Tibial artery (tissue), 4 donors: ENCODE measurements at regions not wholly inside any gene's neighbourhood (a gene's known extent, or its start where the extent isn't known, plus 50 kb on each side); places are given as distances from the start of the nearest gene placed in this dataset.

ENCODE experiments used
- DNase-seq, 2 donors: peaks; one replicate each; pipeline ENCODE4 v3.0.0-alpha.2; 2019
- H3K27ac ChIP-seq, 2 donors: fragments of 200-600 bp; sonication (generic) in 1 of 2; 1 replicate in 1 of 2; 2 replicates in 1 of 2; pipeline ENCODE4 v1.5.1; 2018 to 2019; ENCODE audit warnings: mild to moderate bottlenecking in 1 of 2
- H3K27me3 ChIP-seq, 2 donors: fragments of 200-600 bp; sonication (generic) in 1 of 2; one replicate each; pipeline versions ENCODE4 v1.5.1 to v1.6.0; 2016 to 2019
- H3K36me3 ChIP-seq, 3 donors: fragments of 200-600 bp; sonication (generic) in 2 of 3; one replicate each; pipeline ENCODE4 v1.5.1; 2016 to 2019; ENCODE audit warnings: mild to moderate bottlenecking in 2 of 3
- H3K4me1 ChIP-seq, 4 donors: fragments of 200-600 bp; sonication (generic) in 2 of 4; 1 replicate in 3 of 4; 2 replicates in 1 of 4; pipeline ENCODE4 v1.5.1; 2016 to 2019
- H3K4me3 ChIP-seq, 2 donors: fragments of 200-600 bp; sonication (generic) in 1 of 2; 1 replicate in 1 of 2; 2 replicates in 1 of 2; pipeline ENCODE4 v1.5.1; 2018 to 2019; ENCODE audit warnings: mild to moderate bottlenecking in 2 of 2
- H3K9me3 ChIP-seq, 3 donors: fragments of 200-600 bp; sonication (generic) in 1 of 3; one replicate each; pipeline ENCODE4 v1.5.1; 2016 to 2019
- intact Hi-C: fragments of 100-400 bp; cut with DNase I; formaldehyde crosslinking; loops from one replicate; pipeline ENCODE4 v1.15.0; 2023; ENCODE audit warnings: low total_unique reads
- TF ChIP-seq, protein P1 (sequence below), 2 experiments: fragments of 200-600 bp in 1 of 2; fragments of 450-650 bp in 1 of 2; IDR thresholded peaks; one replicate each; pipeline ENCODE4 v1.5.1; 2017 to 2019; ENCODE audit warnings: antibody characterized with exemption in 2 of 2, mild to moderate bottlenecking in 1 of 2, moderate library complexity in 1 of 2

DNA sequence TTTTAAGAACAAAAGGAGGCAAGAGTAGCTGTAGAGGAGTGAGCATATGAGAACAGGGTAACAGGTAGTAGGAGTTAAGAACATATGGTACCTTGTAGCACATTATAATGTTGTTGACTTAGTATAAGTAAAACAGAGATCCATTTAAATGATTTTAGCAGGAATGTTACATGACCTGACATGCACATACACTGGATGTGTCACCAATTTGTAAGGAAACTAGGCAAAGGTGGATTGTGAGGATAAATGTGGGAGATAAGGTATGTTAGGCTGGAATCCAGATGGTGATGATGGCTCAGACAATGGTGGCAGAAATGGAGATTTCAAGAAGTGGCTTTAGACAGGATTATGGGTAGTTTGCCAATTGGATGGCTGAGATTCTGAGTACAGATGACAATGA lies 443.1 kb upstream of the DAB2 start:
- TF ChIP-seq, protein P1, sequence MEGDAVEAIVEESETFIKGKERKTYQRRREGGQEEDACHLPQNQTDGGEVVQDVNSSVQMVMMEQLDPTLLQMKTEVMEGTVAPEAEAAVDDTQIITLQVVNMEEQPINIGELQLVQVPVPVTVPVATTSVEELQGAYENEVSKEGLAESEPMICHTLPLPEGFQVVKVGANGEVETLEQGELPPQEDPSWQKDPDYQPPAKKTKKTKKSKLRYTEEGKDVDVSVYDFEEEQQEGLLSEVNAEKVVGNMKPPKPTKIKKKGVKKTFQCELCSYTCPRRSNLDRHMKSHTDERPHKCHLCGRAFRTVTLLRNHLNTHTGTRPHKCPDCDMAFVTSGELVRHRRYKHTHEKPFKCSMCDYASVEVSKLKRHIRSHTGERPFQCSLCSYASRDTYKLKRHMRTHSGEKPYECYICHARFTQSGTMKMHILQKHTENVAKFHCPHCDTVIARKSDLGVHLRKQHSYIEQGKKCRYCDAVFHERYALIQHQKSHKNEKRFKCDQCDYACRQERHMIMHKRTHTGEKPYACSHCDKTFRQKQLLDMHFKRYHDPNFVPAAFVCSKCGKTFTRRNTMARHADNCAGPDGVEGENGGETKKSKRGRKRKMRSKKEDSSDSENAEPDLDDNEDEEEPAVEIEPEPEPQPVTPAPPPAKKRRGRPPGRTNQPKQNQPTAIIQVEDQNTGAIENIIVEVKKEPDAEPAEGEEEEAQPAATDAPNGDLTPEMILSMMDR (IDR thresholded peaks at IDR 0.05) = no peak
- intact Hi-C loops = no loop called here
- Histone ChIP-seq H3K9me3 (no peaks in the 10 kb centered on the region), H3K36me3 (no peaks in the 10 kb centered on the region), H3K27ac (no peak overlapping the region), H3K27me3 (no peaks in the 10 kb centered on the region), H3K4me3 (no peak overlapping the region), H3K4me1 (no peaks in the 10 kb centered on the region)
- DNase-seq = no peak

DNA sequence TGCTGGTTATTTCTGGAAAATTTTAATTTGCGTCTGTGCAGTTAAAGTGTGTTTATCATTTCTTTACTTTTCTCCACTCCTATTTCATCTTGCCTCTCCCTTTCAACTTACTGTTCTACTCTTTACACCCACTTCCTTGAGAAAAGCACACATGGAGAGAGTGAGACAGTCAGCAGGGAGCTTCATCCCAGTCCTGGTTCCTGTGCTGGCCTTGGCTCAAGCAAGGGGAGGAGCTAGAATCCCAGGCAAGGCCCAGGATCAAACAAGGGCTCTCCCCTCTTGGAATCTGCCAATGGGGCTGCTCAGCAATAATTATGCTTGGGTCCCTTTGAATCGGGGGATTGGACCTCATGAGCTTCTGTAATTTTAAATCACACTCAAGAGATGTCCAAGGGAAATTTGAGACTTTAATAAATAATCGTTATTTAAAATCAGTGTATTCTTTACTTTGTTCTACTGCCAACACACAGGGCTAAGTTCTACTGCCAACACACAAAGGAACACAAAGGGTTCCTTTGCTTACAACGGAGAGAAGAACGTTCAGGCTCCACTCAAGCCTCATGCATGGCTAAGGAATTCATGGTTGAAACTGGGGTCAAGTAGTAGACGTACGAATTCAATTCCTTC lies 439.3 kb upstream of the DAB2 start:
- H3K4me1 ChIP-seq = no peaks in the 10 kb centered on the region
- intact Hi-C loops = no loop called here
- no peak for DNase-seq

DNA sequence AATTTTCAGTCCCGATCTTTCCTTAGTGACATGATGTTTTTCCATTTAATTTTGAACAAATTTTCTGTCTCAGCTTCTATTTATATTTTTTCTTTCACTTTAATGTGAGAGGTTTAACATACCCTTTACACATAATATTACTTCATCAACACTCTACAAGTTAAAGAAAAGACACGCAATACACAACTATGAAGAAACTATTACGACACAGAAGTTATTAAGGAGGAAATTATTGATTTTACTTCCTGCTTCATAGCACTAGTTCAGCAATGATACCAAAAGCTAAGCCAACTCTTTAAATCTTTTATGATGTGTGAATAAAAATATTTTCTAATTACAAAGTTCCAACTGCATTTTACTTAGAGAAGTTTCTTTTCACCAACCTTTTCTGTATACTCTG lies 432.3 kb upstream of the DAB2 start:
- TF ChIP-seq, protein P1 (IDR thresholded peaks at IDR 0.05) = no peak
- no peaks in the 10 kb centered on the region for H3K27me3 ChIP-seq
- H3K9me3 ChIP-seq = no peaks in the 10 kb centered on the region
- no peak overlapping the region for H3K4me3 ChIP-seq
- intact Hi-C loops = no loop called here
- no peak for DNase-seq
- peaks cover 0 to 14% (median 0%) of the 10 kb centered on the region in 4 donors for H3K4me1 ChIP-seq
- H3K27ac ChIP-seq = no peak overlapping the region
- no peaks in the 10 kb centered on the region for H3K36me3 ChIP-seq

More for the DNA sequence above, 439.3 kb upstream of the DAB2 start:
- no peak overlapping the region for H3K4me3 ChIP-seq
- no peak overlapping the region for H3K27ac ChIP-seq
- TF ChIP-seq, protein P1 (IDR thresholded peaks at IDR 0.05) = no peak
- H3K36me3 ChIP-seq = no peaks in the 10 kb centered on the region
- no peaks in the 10 kb centered on the region for H3K9me3 ChIP-seq
- H3K27me3 ChIP-seq = no peaks in the 10 kb centered on the region

DNA sequence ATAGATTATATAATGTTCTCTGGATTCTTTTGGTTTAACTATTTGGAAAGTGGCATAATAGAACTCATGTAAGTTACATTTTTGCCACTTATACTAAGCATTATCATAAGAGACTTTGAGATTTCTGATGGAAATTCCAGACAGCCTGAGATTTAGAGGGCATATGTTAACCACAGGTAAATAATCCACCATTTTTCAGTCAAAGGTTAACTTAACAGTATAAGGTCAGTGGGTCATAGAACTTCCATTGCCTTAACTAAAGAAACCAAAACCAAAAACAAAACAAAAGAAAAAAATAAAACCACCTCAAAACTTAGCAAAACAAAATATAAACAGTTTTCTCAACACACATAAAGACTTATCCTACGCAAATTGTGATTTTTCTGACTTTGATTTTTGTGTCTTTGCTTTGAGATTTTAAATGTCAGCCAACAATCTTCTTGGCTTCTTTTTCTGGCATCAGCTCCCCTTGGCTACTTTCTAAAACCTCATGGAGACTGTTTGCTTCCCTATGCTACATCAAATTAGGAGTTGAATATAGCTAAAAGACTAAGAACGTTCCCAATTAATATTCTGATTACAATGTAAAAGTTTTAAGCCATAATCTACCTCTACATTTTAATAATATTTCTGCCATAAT lies 430.1 kb upstream of the DAB2 start:
- peaks cover 0 to 14% (median 0%) of the 10 kb centered on the region in 4 donors for H3K4me1 ChIP-seq
- intact Hi-C loops = no loop called here
- DNase-seq = no peak
- no peaks in the 10 kb centered on the region for H3K27me3 ChIP-seq
- H3K27ac ChIP-seq = no peak overlapping the region
- no peaks in the 10 kb centered on the region for H3K9me3 ChIP-seq
- H3K36me3 ChIP-seq = no peaks in the 10 kb centered on the region
- no peak overlapping the region for H3K4me3 ChIP-seq
- TF ChIP-seq, protein P1 (IDR thresholded peaks at IDR 0.05) = no peak

DNA sequence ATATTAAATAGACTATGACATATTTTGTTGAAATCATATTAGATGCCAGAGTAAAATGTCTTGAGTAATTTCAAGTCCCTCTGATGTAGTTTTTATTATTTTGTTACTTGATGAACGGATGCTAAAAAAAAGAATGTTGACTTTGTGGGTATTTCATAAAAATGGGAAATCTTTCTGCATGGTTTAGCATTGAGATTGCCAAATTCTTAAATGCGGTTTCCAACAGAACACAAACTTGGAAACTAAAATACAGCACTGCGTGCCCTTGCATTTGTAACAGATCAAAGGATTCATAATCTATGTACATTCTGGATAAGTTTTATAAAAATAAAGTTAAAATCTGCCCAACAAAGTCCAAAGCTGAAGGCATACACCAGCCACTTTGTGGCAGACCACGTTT lies 425.5 kb upstream of the DAB2 start:
- Histone ChIP-seq H3K27ac (no peak overlapping the region), H3K4me3 (no peak overlapping the region), H3K36me3 (no peaks in the 10 kb centered on the region), H3K4me1 (peaks cover 0 to 13% (median 0%) of the 10 kb centered on the region in 4 donors), H3K27me3 (no peaks in the 10 kb centered on the region), H3K9me3 (no peaks in the 10 kb centered on the region)
- intact Hi-C loops = no loop called here
- DNase-seq = no peak
- TF ChIP-seq, protein P1 (IDR thresholded peaks at IDR 0.05) = no peak
